Bronchial epithelial cell (primary cell): ENCODE measurements at regions not wholly inside any gene's neighbourhood (a gene's known extent, or its start where the extent isn't known, plus 50 kb on each side); places are given as distances from the start of the nearest gene placed in this dataset.

Experiments used
- DNase-seq: peaks from one replicate; pipeline ENCODE4 v3.0.0-alpha.2; 2010; ENCODE audit warnings: low read depth
- FAIRE-seq: peaks from 2 replicates; lab custom pipeline; 2011; peaks lifted over from hg19 to GRCh38; lab: Jason Lieb, UNC
- H3K27me3 ChIP-seq: 2 replicates; pipeline ENCODE4 v1.5.1; 2011; ENCODE audit warnings: low read length; ENCODE audit not compliant: control insufficient read depth, insufficient read depth
- H3K36me3 ChIP-seq: 2 replicates; pipeline ENCODE4 v1.5.1; 2011; ENCODE audit warnings: low read length; ENCODE audit not compliant: control insufficient read depth, insufficient read depth
- H3K4me3 ChIP-seq: 2 replicates; pipeline ENCODE4 v1.5.1; 2011; ENCODE audit warnings: mild to moderate bottlenecking, low read depth, low read length, control low read depth
- TF ChIP-seq, protein P1 (sequence below): IDR thresholded peaks from 2 replicates; pipeline ENCODE4 v1.5.1; 2011; ENCODE audit warnings: mild to moderate bottlenecking, moderate library complexity, low read length, control low read depth, inconsistent platforms; ENCODE audit not compliant: insufficient read depth, severe bottlenecking

DNA sequence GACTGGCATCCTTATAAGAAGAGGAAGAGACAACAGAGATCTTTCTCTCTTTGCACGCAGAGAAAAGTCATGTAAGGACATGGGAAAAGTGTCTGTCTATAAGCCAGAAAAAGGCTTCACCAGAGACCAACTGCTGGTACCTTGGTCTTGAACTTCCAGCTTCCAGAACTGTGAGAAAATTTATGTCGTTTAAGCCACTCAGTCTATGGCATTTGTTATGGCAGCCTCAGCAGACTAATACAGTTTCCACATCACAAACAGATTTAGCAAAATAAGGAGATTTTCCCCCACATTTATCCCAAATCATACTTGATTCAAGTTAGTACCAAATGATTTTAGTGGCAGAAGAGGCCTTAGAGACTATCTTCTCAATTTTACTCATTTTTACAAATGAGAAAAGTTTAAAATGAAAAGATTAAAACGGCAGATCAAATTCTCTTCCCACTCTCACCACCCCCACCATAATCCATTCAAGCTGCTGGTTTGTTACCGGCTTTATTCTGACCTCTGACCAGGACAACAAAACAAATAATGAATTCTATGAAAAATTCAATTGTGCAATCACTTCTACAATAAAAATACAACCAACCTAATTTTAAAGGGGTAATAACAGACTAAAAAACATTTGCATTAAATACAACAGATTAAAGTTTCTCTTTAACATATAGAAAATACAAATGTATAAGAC lies 316.3 kb downstream of the TBC1D4 start:
- Histone ChIP-seq H3K36me3 (no peaks in the 10 kb centered on the region), H3K27me3 (no peaks in the 10 kb centered on the region), H3K4me3 (no peak overlapping the region)
- TF ChIP-seq, protein P1, sequence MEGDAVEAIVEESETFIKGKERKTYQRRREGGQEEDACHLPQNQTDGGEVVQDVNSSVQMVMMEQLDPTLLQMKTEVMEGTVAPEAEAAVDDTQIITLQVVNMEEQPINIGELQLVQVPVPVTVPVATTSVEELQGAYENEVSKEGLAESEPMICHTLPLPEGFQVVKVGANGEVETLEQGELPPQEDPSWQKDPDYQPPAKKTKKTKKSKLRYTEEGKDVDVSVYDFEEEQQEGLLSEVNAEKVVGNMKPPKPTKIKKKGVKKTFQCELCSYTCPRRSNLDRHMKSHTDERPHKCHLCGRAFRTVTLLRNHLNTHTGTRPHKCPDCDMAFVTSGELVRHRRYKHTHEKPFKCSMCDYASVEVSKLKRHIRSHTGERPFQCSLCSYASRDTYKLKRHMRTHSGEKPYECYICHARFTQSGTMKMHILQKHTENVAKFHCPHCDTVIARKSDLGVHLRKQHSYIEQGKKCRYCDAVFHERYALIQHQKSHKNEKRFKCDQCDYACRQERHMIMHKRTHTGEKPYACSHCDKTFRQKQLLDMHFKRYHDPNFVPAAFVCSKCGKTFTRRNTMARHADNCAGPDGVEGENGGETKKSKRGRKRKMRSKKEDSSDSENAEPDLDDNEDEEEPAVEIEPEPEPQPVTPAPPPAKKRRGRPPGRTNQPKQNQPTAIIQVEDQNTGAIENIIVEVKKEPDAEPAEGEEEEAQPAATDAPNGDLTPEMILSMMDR, result no peak
- FAIRE-seq (no peak), DNase-seq (no peak)

DNA sequence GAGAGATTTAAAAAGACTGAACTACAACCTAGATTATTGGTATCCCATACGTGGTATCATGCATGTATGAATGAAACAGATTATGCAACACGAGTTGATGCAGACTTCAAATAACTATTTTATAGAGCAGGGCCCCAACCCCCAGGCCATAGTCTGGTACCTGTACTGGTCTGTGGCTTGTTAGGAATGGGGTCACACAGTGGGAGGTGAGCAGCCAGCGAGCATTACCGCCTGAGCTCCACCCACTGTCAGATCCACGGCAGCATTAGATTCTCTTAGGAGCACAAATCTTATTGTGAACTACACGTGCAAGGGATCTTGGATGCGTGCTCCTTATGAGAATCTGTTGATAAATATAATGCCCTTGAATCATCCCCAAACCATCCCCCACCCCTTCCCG lies 320.2 kb downstream of the TBC1D4 start:
- Histone ChIP-seq H3K36me3 (no peaks in the 10 kb centered on the region), H3K4me3 (no peak overlapping the region), H3K27me3 (no peaks in the 10 kb centered on the region)
- FAIRE-seq (no peak), DNase-seq (no peak)
- TF ChIP-seq, protein P1, result no peak

DNA sequence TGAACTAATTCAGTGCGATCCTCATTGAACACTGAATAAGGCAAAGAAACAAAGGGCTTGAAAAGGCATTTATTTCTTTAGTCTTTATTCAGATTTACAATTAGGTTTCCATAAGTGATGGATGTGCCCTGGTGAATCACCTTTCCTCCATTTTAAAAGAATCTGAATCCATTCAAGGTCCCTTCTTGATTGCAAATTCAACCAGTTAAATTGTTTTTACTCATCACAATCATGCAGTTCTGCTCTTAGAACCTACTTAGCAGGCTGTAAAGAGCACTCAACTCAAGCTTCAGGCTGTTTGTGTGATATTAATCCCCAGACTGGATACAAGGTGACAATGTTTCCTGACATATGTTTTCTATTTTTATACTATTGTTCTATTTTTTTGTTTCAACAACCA lies 321.0 kb downstream of the TBC1D4 start:
- Histone ChIP-seq H3K4me3 (no peak overlapping the region), H3K27me3 (no peaks in the 10 kb centered on the region), H3K36me3 (no peaks in the 10 kb centered on the region)
- no peak for DNase-seq
- no peak for FAIRE-seq
- TF ChIP-seq, protein P1, result no peak

DNA sequence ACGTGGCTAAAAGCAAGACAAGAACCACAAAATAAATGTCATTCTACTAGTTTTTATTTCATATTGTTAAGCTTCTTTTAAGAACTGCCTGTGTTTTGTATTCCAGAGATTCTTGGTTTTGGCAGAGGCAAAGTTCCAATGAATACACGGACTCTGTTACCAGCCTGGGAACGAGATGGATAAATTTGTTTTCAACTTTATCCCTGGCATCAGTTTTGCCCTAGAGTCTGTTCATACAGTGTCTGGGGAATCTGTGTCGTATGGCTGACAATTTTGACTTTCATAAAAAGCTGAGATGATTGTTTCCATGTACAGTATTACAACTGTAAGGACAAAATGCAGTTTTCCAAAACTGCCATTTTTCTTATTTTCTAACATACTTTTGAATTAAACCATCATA lies 327.6 kb downstream of the TBC1D4 start:
- Histone ChIP-seq H3K36me3 (no peaks in the 10 kb centered on the region), H3K27me3 (no peaks in the 10 kb centered on the region), H3K4me3 (no peak overlapping the region)
- TF ChIP-seq, protein P1, result no peak
- FAIRE-seq (no peak), DNase-seq (no peak)

DNA sequence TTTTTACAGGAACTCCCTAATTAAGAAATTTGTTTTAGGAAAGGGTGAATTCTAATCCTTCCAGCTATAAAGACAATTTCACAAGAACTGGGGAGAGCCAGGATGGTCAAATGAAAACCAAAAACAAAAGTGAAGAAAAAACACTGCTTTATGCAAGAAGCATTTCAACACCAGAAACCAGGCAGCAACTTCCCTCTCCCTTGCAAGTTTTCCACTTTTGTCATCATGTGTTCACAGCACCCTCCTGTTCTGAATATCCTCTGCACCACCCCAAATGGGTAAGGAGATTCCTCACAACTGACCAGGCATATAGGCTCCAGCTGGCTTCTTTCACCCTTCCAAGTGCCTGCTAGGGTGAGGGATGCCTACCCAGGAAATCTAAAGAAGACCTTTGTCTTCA lies 328.1 kb downstream of the TBC1D4 start:
- Histone ChIP-seq H3K27me3 (no peaks in the 10 kb centered on the region), H3K4me3 (no peak overlapping the region), H3K36me3 (no peaks in the 10 kb centered on the region)
- FAIRE-seq (no peak), DNase-seq (no peak)
- TF ChIP-seq, protein P1, result no peak

DNA sequence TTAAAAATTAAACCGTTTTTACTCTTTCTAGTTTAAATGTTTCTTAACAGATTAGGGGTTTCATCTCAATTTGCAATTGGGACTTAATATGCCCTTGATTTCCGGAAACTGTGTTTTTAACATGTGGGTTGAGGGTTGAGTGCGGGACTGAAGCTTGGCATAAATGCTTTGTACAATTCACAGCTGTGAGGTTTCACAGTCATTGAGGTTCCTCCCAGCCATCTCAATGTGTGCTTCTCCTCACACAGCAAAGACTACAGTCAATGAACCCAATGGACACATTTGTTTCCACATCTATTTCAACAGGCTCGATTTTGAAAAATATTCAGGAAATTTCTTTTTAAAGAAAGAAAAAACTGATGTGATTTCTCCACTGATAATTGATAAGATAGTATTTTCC lies 328.6 kb downstream of the TBC1D4 start:
- DNase-seq (no peak), FAIRE-seq (no peak)
- H3K27me3 ChIP-seq, result no peaks in the 10 kb centered on the region
- H3K4me3 ChIP-seq, result no peak overlapping the region
- TF ChIP-seq, protein P1, result no peak
- H3K36me3 ChIP-seq, result no peaks in the 10 kb centered on the region
